HG02938 (cell line): ENCODE measurements at regions not wholly inside any gene's neighbourhood (a gene's known extent, or its start where the extent isn't known, plus 50 kb on each side); places are given as distances from the start of the nearest gene placed in this dataset.

ENCODE experiments used
- ATAC-seq: cut with Tn5 transposase; IDR thresholded peaks from one replicate; pipeline ENCODE4 v1.9.1; 2021; ENCODE audit warnings: mild to moderate bottlenecking, moderate library complexity; ENCODE audit not compliant: unreplicated experiment

DNA sequence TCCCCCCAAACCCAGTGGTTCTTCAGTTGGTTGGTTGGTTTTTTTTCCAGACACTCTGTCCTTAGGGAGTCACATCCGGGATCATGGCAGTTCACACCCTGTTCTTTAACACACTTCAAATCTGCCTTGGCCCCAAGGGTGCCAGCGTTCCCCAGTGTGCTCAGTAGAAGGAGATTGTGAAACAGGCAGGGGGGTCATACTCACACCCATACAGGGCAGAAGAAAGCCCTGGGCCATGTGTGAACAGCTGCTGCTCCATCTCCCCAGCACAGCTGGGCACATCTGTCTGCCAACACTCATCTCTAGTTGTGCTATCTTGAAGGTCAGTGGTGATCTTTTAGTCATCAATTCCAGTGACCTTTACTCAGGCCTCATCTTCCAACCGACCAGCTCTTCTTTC is 64.4 kb upstream of the FUT8 start:
- no peak for ATAC-seq

DNA sequence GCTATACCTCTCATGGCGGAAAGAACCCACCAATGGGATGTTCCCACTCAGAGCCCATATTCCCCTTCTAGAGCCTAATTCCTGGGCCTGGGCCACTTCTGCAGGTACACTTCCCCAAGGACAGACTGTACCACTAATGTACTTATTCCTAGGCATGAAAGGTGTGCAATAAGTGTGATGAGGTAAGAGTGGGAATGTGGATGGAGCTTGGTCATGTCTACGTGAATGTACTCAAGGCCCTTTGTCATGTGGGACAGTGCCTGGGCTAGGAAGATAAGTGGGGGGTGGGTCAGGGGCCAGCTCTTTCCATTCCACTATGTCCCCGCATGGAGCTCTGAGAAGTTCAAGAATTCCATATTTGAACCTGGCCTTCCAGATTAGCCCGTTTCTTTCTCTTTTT is 63.4 kb upstream of the FUT8 start:
- ATAC-seq = no peak

DNA sequence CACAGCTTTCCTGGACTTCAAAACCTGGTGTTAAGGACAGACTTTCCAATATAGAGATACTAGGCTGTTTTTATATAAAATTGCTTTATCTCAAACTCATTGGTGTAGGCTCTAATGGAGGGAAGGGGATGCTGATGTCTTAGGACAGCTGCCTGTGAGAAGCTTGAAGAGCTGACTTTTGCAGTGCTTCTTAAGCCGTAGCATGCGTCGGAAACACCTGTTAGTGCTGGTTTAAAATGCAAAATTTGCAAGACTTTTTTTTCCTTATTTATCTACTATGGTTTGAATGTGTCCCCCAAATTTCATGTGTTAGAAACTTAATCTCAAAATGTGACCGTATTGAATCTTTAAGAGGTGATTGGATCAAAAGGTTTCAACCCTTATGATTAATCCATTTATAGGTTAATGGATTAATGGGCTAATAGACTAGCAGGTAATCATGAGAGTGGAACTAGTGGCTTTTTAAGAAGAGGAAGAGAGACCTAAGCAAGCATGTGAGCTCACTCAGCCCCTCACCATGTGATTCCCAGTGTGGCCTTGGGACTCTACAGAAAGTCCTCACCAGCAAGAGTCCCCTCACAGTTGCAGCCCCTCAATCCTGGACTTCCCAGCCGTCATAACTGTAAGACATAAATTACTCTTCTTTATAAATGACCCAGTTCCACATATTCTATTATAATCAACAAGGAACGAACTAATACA is 60.9 kb upstream of the FUT8 start:
- no peak for ATAC-seq

DNA sequence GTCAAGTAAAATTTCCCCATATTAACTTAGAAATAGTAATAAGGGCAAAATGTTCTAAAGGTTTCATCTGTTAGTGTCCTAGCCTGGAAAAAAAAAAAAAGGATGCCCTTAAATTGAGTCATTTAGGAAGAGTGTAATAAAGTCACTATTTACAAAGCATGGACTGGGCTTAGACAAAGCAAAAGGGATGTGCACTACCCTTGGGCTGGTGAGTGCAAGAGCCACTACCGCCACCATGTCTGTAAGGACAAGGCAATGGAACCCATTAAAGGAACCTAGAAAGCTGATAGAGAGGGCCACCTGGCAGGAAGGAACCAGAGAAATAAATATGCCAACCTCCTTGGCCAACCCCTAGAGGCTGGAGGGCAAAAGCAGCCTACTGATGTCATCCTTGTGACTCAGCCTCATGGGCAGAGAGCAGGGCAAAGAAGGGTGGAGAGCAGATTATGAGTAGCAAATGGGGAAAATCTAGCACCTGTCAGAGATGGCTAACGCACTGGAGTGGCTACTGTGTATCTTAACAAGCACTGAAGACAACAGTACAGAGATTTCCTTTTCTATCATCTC is 59.5 kb upstream of the FUT8 start:
- ATAC-seq = no peak

DNA sequence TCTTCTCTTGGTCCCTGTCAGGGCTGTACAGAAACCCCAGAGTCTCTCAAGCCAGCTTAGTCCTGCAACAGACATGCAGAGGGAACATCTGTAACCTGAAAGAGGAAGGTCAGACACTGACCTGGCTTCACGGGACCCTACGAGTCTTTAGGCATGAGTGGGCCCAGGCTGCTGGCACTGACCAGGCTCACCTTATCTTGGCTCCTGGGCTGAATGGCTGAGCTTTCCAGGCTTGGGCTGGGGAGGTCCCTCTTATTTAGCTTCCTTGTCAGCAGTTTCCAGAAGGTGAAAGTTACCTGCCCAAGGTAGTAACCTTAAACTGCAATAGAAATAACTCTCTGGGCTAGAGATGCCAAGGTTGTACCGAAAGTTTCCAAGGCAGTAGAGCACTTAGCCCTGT is 58.4 kb upstream of the FUT8 start:
- no peak for ATAC-seq

DNA sequence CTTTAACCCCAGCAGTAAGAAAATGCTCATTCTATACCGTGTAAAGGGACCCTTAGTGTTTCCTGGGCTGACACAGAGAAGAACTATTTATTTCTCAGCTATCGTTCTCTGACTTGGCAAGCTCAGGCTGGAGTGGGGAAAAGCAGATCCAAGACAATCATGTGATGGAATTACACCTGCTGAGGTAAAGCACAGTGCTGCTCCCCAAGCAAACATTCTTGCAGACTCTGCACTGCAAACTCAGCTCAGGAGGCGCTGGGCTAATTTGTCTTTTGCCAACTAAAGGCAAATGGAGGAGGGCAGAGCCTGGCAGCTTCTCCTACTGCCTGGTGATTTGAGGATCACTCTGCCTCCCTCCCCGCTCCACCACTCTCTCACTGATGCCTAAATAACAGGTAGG is 57.8 kb upstream of the FUT8 start:
- ATAC-seq = no peak

DNA sequence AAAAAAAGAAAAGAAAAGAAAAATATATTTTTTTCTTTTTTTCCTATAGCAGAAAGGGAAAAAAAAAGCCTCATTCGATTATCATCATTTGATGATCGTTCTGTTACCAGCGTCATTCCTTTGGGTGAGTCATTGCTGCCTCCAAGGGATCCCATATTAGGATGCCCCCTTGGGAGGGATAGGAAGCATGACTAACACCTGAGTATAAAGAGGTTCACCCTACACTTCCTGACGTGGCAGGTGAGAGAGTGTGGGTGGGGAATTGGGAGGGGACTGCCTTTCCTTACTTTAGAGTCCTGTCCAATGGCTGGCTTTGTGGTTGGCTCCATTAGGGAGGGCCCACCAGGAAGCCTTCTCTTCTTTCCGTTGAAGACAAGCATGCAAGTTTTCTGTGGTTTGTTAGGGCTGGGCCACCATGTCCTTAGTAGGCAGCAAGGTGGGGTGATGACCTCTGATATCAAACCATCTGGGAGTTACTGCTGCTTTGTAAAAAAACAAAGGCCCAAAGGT is 56.1 kb upstream of the FUT8 start:
- no peak for ATAC-seq

DNA sequence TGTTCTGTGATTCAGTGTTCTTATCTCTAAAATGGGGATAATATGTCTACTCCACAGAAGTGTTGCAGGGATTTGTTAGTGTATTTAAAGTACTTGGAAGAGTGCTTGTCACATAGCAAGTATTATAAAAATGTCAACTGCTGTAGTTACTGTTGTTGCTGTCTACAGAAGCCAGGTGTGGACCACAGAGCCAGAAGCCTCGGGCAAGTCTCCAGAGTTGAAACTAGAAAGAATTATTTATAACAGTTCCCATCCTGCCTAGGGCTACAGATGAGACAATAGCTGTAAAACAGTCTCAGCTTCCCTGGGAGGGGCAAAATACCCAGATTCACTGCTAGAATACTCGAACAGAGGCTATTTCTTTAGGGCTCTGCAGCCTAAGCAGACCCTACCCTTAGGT is 55.4 kb upstream of the FUT8 start:
- ATAC-seq = peak; percentile 49

DNA sequence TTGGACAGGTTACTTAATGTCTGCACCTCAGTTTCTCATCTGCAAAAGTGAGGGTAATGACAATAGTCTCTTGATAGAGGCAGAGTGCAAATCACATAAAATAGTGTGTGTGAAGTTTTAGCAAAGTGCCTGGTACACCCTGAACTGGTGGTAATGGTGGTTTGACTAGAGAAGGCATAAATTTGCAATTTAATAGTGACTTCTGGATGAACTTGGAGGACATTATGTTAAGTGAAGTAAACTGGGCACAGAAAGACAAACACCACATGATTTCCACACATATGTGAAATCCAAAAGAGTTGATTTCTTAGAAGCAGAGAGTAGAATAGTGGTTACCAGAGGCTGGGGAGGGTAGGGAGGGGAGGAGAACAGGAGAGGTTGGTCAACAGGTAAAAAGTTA is 54.8 kb upstream of the FUT8 start:
- no peak for ATAC-seq

DNA sequence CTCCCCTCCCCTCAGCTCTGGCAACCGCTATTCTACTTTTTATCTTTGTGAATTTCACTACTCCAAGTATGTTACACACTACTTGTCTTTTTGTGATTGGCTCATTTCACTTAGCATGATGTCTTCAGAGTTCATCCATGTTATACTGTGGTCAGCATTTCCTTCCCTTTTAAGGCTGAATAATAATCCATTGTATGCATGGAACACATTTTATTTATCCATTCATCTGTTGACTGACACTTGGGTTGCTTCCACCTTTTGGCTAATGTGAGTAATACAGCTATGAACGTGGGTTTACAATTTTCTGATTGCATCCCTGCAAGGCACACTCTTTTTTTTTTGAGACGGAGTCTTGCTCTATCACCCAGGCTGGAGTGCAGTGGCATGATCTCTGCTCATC is 53.0 kb upstream of the FUT8 start:
- no peak for ATAC-seq

DNA sequence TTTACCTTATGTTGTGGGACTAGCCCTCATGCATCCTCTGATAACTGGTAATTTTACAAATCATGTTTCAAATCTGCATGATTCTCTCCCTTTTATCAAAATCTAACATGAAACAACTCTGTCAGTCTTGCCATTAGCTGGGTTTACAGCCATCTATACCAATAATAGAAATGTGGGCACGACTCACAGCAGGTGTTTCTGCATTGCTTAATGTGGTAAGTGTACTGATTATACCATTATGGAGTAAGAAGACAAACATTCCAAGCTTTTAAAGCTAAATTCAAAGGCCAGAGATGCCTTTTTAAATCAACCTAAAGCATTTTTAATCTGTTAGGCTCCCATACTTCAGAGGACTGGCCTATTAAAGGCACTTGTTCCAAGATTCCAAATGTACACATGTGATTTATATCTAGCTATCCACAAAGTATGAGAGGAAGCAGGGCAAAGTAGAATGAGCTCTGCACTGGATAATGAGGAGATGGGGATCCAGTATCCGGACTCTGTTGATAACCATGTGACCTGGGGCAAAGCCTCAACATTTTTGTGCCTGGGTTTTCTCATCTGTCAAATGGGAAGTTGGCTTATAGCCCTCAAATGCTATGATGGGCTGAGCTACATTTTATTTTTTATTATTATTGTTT is 52.3 kb upstream of the FUT8 start:
- no peak for ATAC-seq

DNA sequence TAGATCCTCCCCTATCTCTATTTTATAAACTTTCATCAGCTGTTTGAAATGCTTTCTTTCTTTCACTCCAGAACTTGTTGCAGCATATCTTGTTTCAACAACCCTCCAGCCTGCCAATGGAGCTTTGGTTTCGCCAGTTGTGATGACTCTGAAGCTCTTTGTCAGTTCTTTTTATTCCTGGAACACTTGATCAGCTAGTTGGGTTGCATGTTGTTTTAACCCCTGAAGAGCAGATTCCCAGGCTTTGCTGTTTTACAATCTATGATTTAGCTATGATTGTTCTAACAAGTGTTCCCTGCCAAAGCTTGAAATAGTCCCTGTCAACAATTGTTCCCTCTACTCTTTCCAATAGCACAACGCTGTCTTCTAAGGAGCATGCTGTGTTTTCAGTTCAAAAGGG is 50.6 kb upstream of the FUT8 start:
- no peak for ATAC-seq
